ENCODE measurements at regions not wholly inside any gene's neighbourhood (a gene's known extent, or its start where the extent isn't known, plus 50 kb on each side); places are given as distances from the start of the nearest gene placed in this dataset.

- intact Hi-C loops (cut with DNase I), result no loop called here
- H3K36me3 ChIP-seq (replicated peaks in 1 of 2; ENCODE audit: insufficient read depth in 1 of 2, low read depth in 2 of 2), result no peaks in the 10 kb centered on the region
- H3K4me3 ChIP-seq, result no peak overlapping the region
- 43 to 60% methylated on average over 2 of the region's 2 CpGs for WGBS, 2 donors
- no peaks in the 10 kb centered on the region for H3K27me3 ChIP-seq
- no peak for TF ChIP-seq CTCF (IDR thresholded peaks at IDR 0.05)
- no peak for TF ChIP-seq POLR2A (IDR thresholded peaks at IDR 0.05)
- DNase-seq (no peak), ATAC-seq (no peak)
- H3K9me3 ChIP-seq, result no peaks in the 10 kb centered on the region
- no peaks in the 10 kb centered on the region for H3K4me1 ChIP-seq
- H3K27ac ChIP-seq, result no peak overlapping the region
Observed at GRCh38 chr4:115790812-115791211, 677.4 kb upstream of the NDST4 start.

DNA sequence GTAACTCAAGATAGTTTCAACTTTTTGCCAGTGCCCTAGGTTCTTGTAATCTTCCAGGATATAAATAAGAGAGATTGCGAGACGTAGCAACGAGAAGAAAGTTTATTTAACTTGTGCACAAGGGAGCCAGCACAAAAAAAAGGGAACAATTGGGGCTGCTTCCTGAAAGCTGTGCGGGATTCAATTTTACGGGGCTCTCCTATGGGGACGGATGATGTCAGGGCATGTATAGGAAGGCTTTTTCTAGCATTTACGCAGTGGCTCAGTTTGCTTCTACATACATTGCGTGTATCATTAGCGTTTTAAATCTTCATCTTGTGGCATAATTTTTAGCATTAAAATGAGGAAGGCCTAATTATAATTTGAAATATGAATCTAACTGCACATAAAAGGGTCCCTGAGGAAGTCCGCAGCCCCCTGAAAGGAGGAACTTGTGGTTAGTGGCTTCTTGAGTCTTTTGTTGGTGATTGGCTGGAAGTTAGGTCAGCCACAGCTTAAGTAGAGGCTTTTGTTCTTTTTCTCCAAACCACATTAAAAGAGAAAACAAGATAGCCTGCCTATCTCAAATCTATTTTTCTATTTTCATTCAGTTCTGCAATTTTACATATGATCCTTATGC lies 668.2 kb upstream of the NDST4 start:
- 52 to 69% methylated on average over 10 of the region's 10 CpGs for WGBS, 2 donors
- no peaks in the 10 kb centered on the region for H3K4me1 ChIP-seq
- DNase-seq, result no peak

GRCh38 chr4:115780835-115781234 lies 667.4 kb upstream of the NDST4 start:
- intact Hi-C loops (cut with DNase I), result no loop called here
- TF ChIP-seq CTCF (IDR thresholded peaks at IDR 0.05) (no peak), POLR2A (IDR thresholded peaks at IDR 0.05) (no peak)

More for the DNA sequence above, 668.2 kb upstream of the NDST4 start:
- Histone ChIP-seq H3K4me3 (no peak overlapping the region), H3K36me3 (replicated peaks in 1 of 2; ENCODE audit: insufficient read depth in 1 of 2, low read depth in 2 of 2) (no peaks in the 10 kb centered on the region), H3K27me3 (no peaks in the 10 kb centered on the region), H3K9me3 (no peaks in the 10 kb centered on the region), H3K27ac (no peak overlapping the region)
- TF ChIP-seq POLR2A (IDR thresholded peaks at IDR 0.05) (no peak), CTCF (IDR thresholded peaks at IDR 0.05) (no peak)
- intact Hi-C loops (cut with DNase I), result no loop called here
- no peak for ATAC-seq

GRCh38 chr4:115780268-115780667 lies 666.8 kb upstream of the NDST4 start:
- WGBS, 2 donors, result 47 to 65% methylated on average over 4 of the region's 4 CpGs
- TF ChIP-seq POLR2A (IDR thresholded peaks at IDR 0.05) (no peak), CTCF (IDR thresholded peaks at IDR 0.05) (no peak)
- intact Hi-C loops (cut with DNase I), result no loop called here

More at GRCh38 chr4:115780835-115781234, 667.4 kb upstream of the NDST4 start:
- no peak overlapping the region for H3K27ac ChIP-seq
- no peak for ATAC-seq
- H3K9me3 ChIP-seq, result no peaks in the 10 kb centered on the region
- H3K36me3 ChIP-seq (replicated peaks in 1 of 2; ENCODE audit: insufficient read depth in 1 of 2, low read depth in 2 of 2), result no peaks in the 10 kb centered on the region
- no peaks in the 10 kb centered on the region for H3K27me3 ChIP-seq
- H3K4me3 ChIP-seq, result no peak overlapping the region
- H3K4me1 ChIP-seq, result no peaks in the 10 kb centered on the region
- DNase-seq, result no peak

DNA sequence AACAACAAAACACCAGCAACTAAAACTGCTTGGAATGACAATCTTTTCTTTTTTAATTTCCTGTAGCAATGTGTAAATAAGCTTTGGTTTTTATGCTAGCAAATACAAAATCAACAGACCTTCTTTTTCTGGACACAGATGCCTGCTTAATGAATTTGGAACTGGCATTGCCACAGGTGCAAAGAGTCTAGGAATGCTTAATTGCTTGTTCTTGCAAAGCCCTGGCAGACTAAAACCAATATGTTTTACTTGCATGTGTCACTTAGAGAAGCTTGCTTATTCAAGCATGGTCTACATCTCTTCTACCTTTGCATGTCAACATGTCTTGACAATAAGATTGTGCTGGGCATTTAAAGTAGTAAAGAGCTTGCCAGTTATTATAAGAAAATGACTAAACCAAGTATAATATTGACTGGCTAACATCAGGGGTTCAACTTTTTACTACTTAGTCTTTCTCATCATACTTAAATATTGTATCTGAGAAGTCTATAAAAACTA lies 656.7 kb upstream of the NDST4 start:
- Histone ChIP-seq H3K27ac (no peak overlapping the region), H3K4me3 (no peak overlapping the region), H3K27me3 (no peaks in the 10 kb centered on the region), H3K36me3 (replicated peaks in 1 of 2; ENCODE audit: insufficient read depth in 1 of 2, low read depth in 2 of 2) (no peaks in the 10 kb centered on the region), H3K9me3 (no peaks in the 10 kb centered on the region), H3K4me1 (no peaks in the 10 kb centered on the region)
- no peak for TF ChIP-seq POLR2A (IDR thresholded peaks at IDR 0.05)
- TF ChIP-seq CTCF (IDR thresholded peaks at IDR 0.05), result no peak
- intact Hi-C loops (cut with DNase I), result no loop called here
- ATAC-seq (no peak), DNase-seq (no peak)

More at GRCh38 chr4:115780268-115780667, 666.8 kb upstream of the NDST4 start:
- Histone ChIP-seq H3K4me1 (no peaks in the 10 kb centered on the region), H3K4me3 (no peak overlapping the region), H3K27me3 (no peaks in the 10 kb centered on the region), H3K9me3 (no peaks in the 10 kb centered on the region), H3K27ac (no peak overlapping the region), H3K36me3 (replicated peaks in 1 of 2; ENCODE audit: insufficient read depth in 1 of 2, low read depth in 2 of 2) (no peaks in the 10 kb centered on the region)
- ATAC-seq (no peak), DNase-seq (no peak)
